HepG2 (cell line): ENCODE measurements at regions not wholly inside any gene's neighbourhood (a gene's known extent, or its start where the extent isn't known, plus 50 kb on each side); places are given as distances from the start of the nearest gene placed in this dataset.

Experiments used
- AHR ChIP-seq: IDR thresholded peaks from 2 replicates; pipeline ENCODE4 v1.6.1; 2018; ENCODE audit warnings: missing genetic modification reagents, missing compliant biosample characterization
- BORCS8-MEF2B ChIP-seq: sonication (generic); formaldehyde crosslinking; IDR thresholded peaks from 2 replicates; pipeline ENCODE4 v1.8.0; 2022; ENCODE audit warnings: mild to moderate bottlenecking, missing genetic modification reagents
- CBFB ChIP-seq: sonication (generic); formaldehyde crosslinking; IDR thresholded peaks from 2 replicates; pipeline ENCODE4 v1.4.0; 2020; ENCODE audit warnings: missing genetic modification reagents
- DNMT1 ChIP-seq: sonication (generic); formaldehyde crosslinking; IDR thresholded peaks from 2 replicates; pipeline ENCODE4 v1.5.1; 2020; ENCODE audit warnings: mild to moderate bottlenecking, missing genetic modification reagents
- HIVEP1 ChIP-seq: sonication (generic); formaldehyde crosslinking; IDR thresholded peaks from 2 replicates; pipeline ENCODE4 v1.4.0; 2020; ENCODE audit warnings: mild to moderate bottlenecking, missing genetic modification reagents
- ISX ChIP-seq: sonication (generic); formaldehyde crosslinking; conservative IDR thresholded peaks from 2 replicates; pipeline ENCODE4 v1.5.0; 2020; ENCODE audit warnings: missing genetic modification reagents
- MED13 ChIP-seq: sonication (generic); formaldehyde crosslinking; IDR thresholded peaks from 2 replicates; pipeline ENCODE4 v1.5.0; 2020; ENCODE audit warnings: missing genetic modification reagents
- NFE2L2 ChIP-seq: fragments of 150-350 bp; IDR thresholded peaks from 2 replicates; pipeline ENCODE4 v1.6.1; 2014; ENCODE audit warnings: low read length
- NR2C2 ChIP-seq: sonication (generic); formaldehyde crosslinking; IDR thresholded peaks from 2 replicates; pipeline ENCODE4 v1.4.0; 2020; ENCODE audit warnings: missing genetic modification reagents, mild to moderate bottlenecking, moderate library complexity, borderline replicate concordance
- NR2F2 ChIP-seq: IDR thresholded peaks from 2 replicates; pipeline ENCODE4 v1.6.1; 2012; ENCODE audit warnings: low read depth, inconsistent platforms, borderline replicate concordance
- PRDM15 ChIP-seq: sonication (generic); formaldehyde crosslinking; IDR thresholded peaks from 2 replicates; pipeline ENCODE4 v1.4.0; 2020; ENCODE audit warnings: missing genetic modification reagents
- RAD21 ChIP-seq: fragments of 450-650 bp; formaldehyde crosslinking; IDR thresholded peaks from 2 replicates; pipeline ENCODE4 v1.5.0; 2020; ENCODE audit warnings: mild to moderate bottlenecking
- RXRB ChIP-seq: IDR thresholded peaks from 2 replicates; pipeline ENCODE4 v1.6.1; 2016; ENCODE audit warnings: borderline replicate concordance, missing genetic modification reagents, missing compliant biosample characterization
- SAP130 ChIP-seq: IDR thresholded peaks from 2 replicates; pipeline ENCODE4 v1.6.1; 2016; ENCODE audit warnings: low read depth
- SUZ12 ChIP-seq: fragments of 150-350 bp; IDR thresholded peaks from 2 replicates; pipeline ENCODE4 v1.6.1; 2014; ENCODE audit warnings: low read depth, low read length
- TOPORS ChIP-seq: sonication (generic); formaldehyde crosslinking; IDR thresholded peaks from 2 replicates; pipeline ENCODE4 v1.8.0; 2023; ENCODE audit warnings: mild to moderate bottlenecking, missing genetic modification reagents
- ZNF256 ChIP-seq: sonication (generic); formaldehyde crosslinking; conservative IDR thresholded peaks from 2 replicates; pipeline ENCODE4 v1.4.0; 2020; ENCODE audit warnings: missing genetic modification reagents
- ZNF263 ChIP-seq: sonication (generic); formaldehyde crosslinking; IDR thresholded peaks from 2 replicates; pipeline ENCODE4 v1.4.0; 2020; ENCODE audit warnings: missing genetic modification reagents
- ZNF441 ChIP-seq: sonication (generic); formaldehyde crosslinking; IDR thresholded peaks from 2 replicates; pipeline ENCODE4 v1.7.0; 2021; ENCODE audit warnings: missing genetic modification reagents, borderline replicate concordance
- ZNF572 ChIP-seq: sonication (generic); formaldehyde crosslinking; IDR thresholded peaks from 2 replicates; pipeline ENCODE4 v1.5.1; 2020; ENCODE audit warnings: mild to moderate bottlenecking, missing genetic modification reagents
- ZNF777 ChIP-seq: sonication (generic); formaldehyde crosslinking; IDR thresholded peaks from 2 replicates; pipeline ENCODE4 v1.4.0; 2020; ENCODE audit warnings: missing genetic modification reagents
- ZNF878 ChIP-seq: sonication (generic); formaldehyde crosslinking; IDR thresholded peaks from 2 replicates; pipeline ENCODE4 v1.8.1; 2023; ENCODE audit warnings: mild to moderate bottlenecking, missing genetic modification reagents, moderate library complexity
- TF ChIP-seq, protein P1 (sequence below): sonication (generic); formaldehyde crosslinking; IDR thresholded peaks from 2 replicates; pipeline ENCODE4 v1.8.0; 2022; ENCODE audit warnings: mild to moderate bottlenecking, missing genetic modification reagents, moderate library complexity
- TF ChIP-seq, protein P2 (sequence below): sonication (generic); formaldehyde crosslinking; IDR thresholded peaks from 2 replicates; pipeline ENCODE4 v1.4.0; 2020; ENCODE audit warnings: missing genetic modification reagents

- TF ChIP-seq, protein P1, sequence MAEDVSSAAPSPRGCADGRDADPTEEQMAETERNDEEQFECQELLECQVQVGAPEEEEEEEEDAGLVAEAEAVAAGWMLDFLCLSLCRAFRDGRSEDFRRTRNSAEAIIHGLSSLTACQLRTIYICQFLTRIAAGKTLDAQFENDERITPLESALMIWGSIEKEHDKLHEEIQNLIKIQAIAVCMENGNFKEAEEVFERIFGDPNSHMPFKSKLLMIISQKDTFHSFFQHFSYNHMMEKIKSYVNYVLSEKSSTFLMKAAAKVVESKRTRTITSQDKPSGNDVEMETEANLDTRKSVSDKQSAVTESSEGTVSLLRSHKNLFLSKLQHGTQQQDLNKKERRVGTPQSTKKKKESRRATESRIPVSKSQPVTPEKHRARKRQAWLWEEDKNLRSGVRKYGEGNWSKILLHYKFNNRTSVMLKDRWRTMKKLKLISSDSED (CRISPR knock-in tag), result no peak
- TF ChIP-seq CBFB (CRISPR knock-in tag) (no peak), SAP130 (CRISPR knock-in tag) (0 out of 2 replicates have a peak, but pooled peaks have one; percentile 16), TOPORS (CRISPR knock-in tag) (no peak), DNMT1 (0 out of 2 replicates have a peak, but pooled peaks have one; percentile 11), ISX (CRISPR knock-in tag) (no peak), MED13 (CRISPR knock-in tag) (no peak), AHR (no peak), NR2C2 (CRISPR knock-in tag) (0 out of 2 replicates have a peak, but pooled peaks have one; percentile 23), BORCS8-MEF2B (peak; percentile 72), RXRB (no peak), ZNF777 (CRISPR knock-in tag) (no peak), ZNF441 (no peak), ZNF256 (CRISPR knock-in tag) (no peak), PRDM15 (CRISPR knock-in tag) (no peak), SUZ12 (no peak), ZNF572 (CRISPR knock-in tag) (peak; percentile 66; the same call in 1 of the 2 replicates), HIVEP1 (peak; percentile 67; the same call in 1 of the 2 replicates), RAD21 (CRISPR knock-in tag) (peak; percentile 80), ZNF263 (CRISPR knock-in tag) (peak; percentile 97), NR2F2 (no peak), NFE2L2 (no peak), ZNF878 (CRISPR knock-in tag) (0 out of 2 replicates have a peak, but pooled peaks have one; percentile 17)
- TF ChIP-seq, protein P2, sequence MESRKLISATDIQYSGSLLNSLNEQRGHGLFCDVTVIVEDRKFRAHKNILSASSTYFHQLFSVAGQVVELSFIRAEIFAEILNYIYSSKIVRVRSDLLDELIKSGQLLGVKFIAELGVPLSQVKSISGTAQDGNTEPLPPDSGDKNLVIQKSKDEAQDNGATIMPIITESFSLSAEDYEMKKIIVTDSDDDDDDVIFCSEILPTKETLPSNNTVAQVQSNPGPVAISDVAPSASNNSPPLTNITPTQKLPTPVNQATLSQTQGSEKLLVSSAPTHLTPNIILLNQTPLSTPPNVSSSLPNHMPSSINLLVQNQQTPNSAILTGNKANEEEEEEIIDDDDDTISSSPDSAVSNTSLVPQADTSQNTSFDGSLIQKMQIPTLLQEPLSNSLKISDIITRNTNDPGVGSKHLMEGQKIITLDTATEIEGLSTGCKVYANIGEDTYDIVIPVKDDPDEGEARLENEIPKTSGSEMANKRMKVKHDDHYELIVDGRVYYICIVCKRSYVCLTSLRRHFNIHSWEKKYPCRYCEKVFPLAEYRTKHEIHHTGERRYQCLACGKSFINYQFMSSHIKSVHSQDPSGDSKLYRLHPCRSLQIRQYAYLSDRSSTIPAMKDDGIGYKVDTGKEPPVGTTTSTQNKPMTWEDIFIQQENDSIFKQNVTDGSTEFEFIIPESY (CRISPR knock-in tag), result no peak
These were observed 99.5 kb downstream of the MAIP1 start (continued) for GRCh38 chr2:200054681-200055468.
